OCI-LY3 (cell line): ENCODE measurements at regions not wholly inside any gene's neighbourhood (a gene's known extent, or its start where the extent isn't known, plus 50 kb on each side); places are given as distances from the start of the nearest gene placed in this dataset.

Experiments
- H2AFZ ChIP-seq: fragments of 200-600, 300-600 bp; shearing (Covaris generic); 2 replicates; pipeline ENCODE4 v1.6.0; 2014; ENCODE audit warnings: antibody characterized with exemption, low read depth, low read length
- H3K27ac ChIP-seq: fragments of 200-600, 300-600 bp; sonication (generic); 2 replicates; pipeline ENCODE4 v1.5.1; 2014; ENCODE audit warnings: mild to moderate bottlenecking, low read length, moderate library complexity, mixed read lengths
- H3K27me3 ChIP-seq: fragments of 200-600, 300-600 bp; sonication (generic); 2 replicates; pipeline ENCODE4 v1.6.1; 2014; ENCODE audit warnings: low read depth, low read length, mixed read lengths
- H3K36me3 ChIP-seq: fragments of 200-600, 300-600 bp; sonication (generic); replicated peaks from 2 replicates; pipeline ENCODE3; 2014; ENCODE audit warnings: low read depth, low read length, mixed read lengths
- H3K4me1 ChIP-seq: fragments of 300-600, 200-600 bp; sonication (generic); 2 replicates; pipeline ENCODE4 v1.6.1; 2014; ENCODE audit warnings: low read length, mixed read lengths
- H3K4me2 ChIP-seq: fragments of 200-600, 300-600 bp; sonication (generic); 2 replicates; pipeline ENCODE4 v1.6.1; 2014; ENCODE audit warnings: low read length, mixed read lengths
- H3K4me3 ChIP-seq: fragments of 300-600, 200-600 bp; sonication (generic); 2 replicates; pipeline ENCODE4 v1.5.1; 2014; ENCODE audit warnings: antibody characterized with exemption, mild to moderate bottlenecking, low read length, moderate library complexity
- H3K79me2 ChIP-seq: fragments of 300-600, 200-600 bp; shearing (Covaris generic); 2 replicates; pipeline ENCODE4 v1.6.1; 2014; ENCODE audit warnings: mild to moderate bottlenecking, low read length, mixed read lengths
- H3K9ac ChIP-seq: fragments of 300-600, 200-600 bp; shearing (Covaris generic); 2 replicates; pipeline ENCODE4 v1.6.0; 2014; ENCODE audit warnings: mild to moderate bottlenecking, low read length, moderate library complexity
- H3K9me3 ChIP-seq: fragments of 200-600, 300-600 bp; shearing (Covaris generic); 2 replicates; pipeline ENCODE4 v1.6.1; 2014; ENCODE audit warnings: low read length, mixed read lengths; ENCODE audit not compliant: insufficient read depth
- H4K20me1 ChIP-seq: fragments of 200-600, 300-600 bp; sonication (generic); 2 replicates; pipeline ENCODE4 v1.6.1; 2016; ENCODE audit warnings: low read length, mixed read lengths; ENCODE audit not compliant: insufficient read depth
- EZH2phosphoT487 ChIP-seq: fragments of 200-600 bp; shearing (Covaris generic); IDR thresholded peaks from 2 replicates; pipeline ENCODE4 v1.6.1; 2018; ENCODE audit warnings: antibody characterized with exemption, mixed run types, low read depth
- TF ChIP-seq, protein P1 (sequence below): fragments of 200-600, 300-600 bp; sonication (generic); IDR thresholded peaks from 2 replicates; pipeline ENCODE4 v1.5.1; 2014; ENCODE audit warnings: antibody characterized with exemption, low read length, low read depth

DNA sequence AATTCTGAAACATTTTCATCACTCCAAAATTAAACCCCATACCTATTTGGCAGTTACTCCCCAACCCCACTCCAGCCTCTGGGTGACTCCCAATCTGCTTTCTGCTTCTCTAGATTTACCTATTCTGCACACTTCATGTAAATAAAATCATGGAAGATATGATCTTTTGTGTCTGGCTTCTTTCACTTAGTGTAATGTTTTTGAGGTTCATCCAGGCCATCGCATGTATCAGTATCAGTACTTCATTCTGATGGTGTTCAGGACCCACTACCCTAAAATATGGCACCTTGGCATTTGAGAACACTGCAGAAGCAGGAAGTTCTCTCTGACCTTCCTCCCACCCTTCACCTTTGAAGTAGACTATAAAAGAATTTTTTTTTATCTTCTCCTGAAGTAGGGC, 78.7 kb upstream of the SLC25A26 start:
- Histone ChIP-seq H3K4me1 (no peaks in the 10 kb centered on the region), H4K20me1 (no peaks in the 10 kb centered on the region), H3K27ac (no peak overlapping the region), H2AFZ (no peak overlapping the region), H3K4me2 (no peak overlapping the region), H3K9me3 (no peaks in the 10 kb centered on the region), H3K79me2 (no peaks in the 10 kb centered on the region), H3K9ac (no peak overlapping the region), H3K27me3 (peaks cover 19% of the 10 kb centered on the region; the same call in 1 of the 2 replicates), H3K36me3 (no peaks in the 10 kb centered on the region), H3K4me3 (no peak overlapping the region)
- no peak for TF ChIP-seq EZH2phosphoT487
- TF ChIP-seq, protein P1, sequence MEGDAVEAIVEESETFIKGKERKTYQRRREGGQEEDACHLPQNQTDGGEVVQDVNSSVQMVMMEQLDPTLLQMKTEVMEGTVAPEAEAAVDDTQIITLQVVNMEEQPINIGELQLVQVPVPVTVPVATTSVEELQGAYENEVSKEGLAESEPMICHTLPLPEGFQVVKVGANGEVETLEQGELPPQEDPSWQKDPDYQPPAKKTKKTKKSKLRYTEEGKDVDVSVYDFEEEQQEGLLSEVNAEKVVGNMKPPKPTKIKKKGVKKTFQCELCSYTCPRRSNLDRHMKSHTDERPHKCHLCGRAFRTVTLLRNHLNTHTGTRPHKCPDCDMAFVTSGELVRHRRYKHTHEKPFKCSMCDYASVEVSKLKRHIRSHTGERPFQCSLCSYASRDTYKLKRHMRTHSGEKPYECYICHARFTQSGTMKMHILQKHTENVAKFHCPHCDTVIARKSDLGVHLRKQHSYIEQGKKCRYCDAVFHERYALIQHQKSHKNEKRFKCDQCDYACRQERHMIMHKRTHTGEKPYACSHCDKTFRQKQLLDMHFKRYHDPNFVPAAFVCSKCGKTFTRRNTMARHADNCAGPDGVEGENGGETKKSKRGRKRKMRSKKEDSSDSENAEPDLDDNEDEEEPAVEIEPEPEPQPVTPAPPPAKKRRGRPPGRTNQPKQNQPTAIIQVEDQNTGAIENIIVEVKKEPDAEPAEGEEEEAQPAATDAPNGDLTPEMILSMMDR: no peak

DNA sequence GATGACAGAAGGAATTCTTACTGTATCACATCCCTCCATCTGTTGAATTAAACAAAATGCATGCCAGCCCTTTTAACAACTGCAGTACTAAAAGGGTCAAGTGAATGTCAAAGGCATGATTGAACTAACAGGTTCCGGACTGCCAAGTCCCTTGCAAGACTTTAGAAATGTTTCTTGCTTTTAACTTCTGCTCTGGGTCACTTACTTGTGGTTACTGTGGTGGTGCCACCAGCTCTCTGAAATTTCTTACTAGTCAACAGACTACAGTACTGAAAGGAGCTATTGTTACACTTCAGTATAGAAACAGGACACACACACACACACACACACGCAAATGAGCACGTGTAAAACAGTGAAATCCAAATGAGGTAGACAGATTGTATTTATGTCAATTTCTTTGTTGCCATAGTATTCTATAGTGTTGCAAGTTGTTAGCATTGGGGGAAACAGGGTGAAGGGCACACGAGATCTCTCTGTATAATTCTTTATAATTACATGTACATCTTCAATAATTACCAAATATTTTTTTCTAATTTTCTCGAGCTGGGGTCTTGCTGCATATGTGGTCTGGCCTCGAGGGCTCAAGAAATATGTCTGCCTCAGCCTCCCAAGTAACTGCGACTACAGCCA, 79.9 kb upstream of the SLC25A26 start:
- H3K9me3 ChIP-seq: no peaks in the 10 kb centered on the region
- no peaks in the 10 kb centered on the region for H4K20me1 ChIP-seq
- H3K36me3 ChIP-seq: no peaks in the 10 kb centered on the region
- no peak overlapping the region for H3K4me3 ChIP-seq
- H3K27ac ChIP-seq: no peak overlapping the region
- H2AFZ ChIP-seq: no peak overlapping the region
- H3K9ac ChIP-seq: no peak overlapping the region
- H3K4me2 ChIP-seq: no peak overlapping the region
- no peaks in the 10 kb centered on the region for H3K79me2 ChIP-seq
- H3K4me1 ChIP-seq: no peaks in the 10 kb centered on the region
- TF ChIP-seq EZH2phosphoT487: no peak
- TF ChIP-seq, protein P1: no peak
- peaks cover 22% of the 10 kb centered on the region; the same call in 1 of the 2 replicates for H3K27me3 ChIP-seq

DNA sequence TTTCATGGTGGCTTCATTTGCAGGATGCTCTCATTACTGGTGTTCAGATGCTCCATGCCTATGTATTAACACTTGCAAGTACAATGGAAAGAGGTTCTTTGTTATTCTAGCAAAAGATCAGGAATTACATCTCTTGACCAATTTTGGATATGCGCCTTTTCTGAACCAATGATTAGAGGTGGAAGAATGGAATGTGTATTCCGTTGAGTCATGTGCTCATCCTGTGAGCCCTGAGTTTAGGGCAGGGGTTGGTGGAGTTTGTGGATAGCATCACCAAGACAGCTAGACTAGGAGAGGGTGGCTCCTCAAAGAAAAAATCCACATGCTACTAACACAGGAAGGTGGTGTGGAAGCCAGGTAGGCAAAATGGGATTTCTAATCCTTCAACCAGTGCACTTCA, 80.7 kb upstream of the SLC25A26 start:
- no peak overlapping the region for H3K4me3 ChIP-seq

DNA sequence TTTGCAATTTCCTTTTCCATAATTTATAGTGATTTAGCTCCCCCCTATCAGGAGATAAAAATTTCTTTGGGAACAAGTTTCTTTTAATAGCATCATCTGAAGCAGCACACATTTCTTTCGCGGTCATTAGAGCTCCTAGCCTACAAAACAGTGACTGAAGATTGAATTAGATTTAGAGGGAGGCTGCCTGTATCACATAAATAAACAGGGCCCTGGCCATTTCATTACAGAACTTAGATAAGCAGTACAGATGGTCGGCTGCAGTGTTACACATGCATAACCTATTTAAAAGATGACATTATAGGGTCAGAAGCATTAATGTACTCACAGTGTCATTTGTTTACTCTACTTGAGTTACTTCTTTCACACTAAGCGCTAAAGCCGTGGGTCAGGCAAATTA, 81.4 kb upstream of the SLC25A26 start:
- no peak overlapping the region for H3K27ac ChIP-seq
- no peaks in the 10 kb centered on the region for H3K9me3 ChIP-seq
- H3K36me3 ChIP-seq: no peaks in the 10 kb centered on the region
- no peaks in the 10 kb centered on the region for H3K4me1 ChIP-seq
- H2AFZ ChIP-seq: no peak overlapping the region
- H3K4me3 ChIP-seq: no peak overlapping the region
- peaks cover 25% of the 10 kb centered on the region; the same call in 1 of the 2 replicates for H3K27me3 ChIP-seq
- TF ChIP-seq, protein P1: no peak
- TF ChIP-seq EZH2phosphoT487: no peak
- no peaks in the 10 kb centered on the region for H3K79me2 ChIP-seq
- no peak overlapping the region for H3K4me2 ChIP-seq
- no peaks in the 10 kb centered on the region for H4K20me1 ChIP-seq
- no peak overlapping the region for H3K9ac ChIP-seq

More for the DNA sequence above, 80.7 kb upstream of the SLC25A26 start:
- H3K4me2 ChIP-seq: no peak overlapping the region
- H3K4me1 ChIP-seq: no peaks in the 10 kb centered on the region
- no peak overlapping the region for H3K27ac ChIP-seq
- no peak overlapping the region for H2AFZ ChIP-seq
- TF ChIP-seq, protein P1: no peak
- TF ChIP-seq EZH2phosphoT487: no peak
- H3K36me3 ChIP-seq: no peaks in the 10 kb centered on the region
- H3K79me2 ChIP-seq: no peaks in the 10 kb centered on the region
- H3K9ac ChIP-seq: no peak overlapping the region
- no peaks in the 10 kb centered on the region for H3K9me3 ChIP-seq
- H3K27me3 ChIP-seq: peaks cover 24% of the 10 kb centered on the region; the same call in 1 of the 2 replicates
- H4K20me1 ChIP-seq: no peaks in the 10 kb centered on the region
